GM18519 (cell line): ENCODE measurements at regions not wholly inside any gene's neighbourhood (a gene's known extent, or its start where the extent isn't known, plus 50 kb on each side); places are given as distances from the start of the nearest gene placed in this dataset.
"Not testable (repeated sequence)": the region's sequence is repeated elsewhere in the genome, so short reads cannot be mapped to it uniquely, and the experiment has no call there.

Experiments used
- ATAC-seq: cut with Tn5 transposase; IDR thresholded peaks from one replicate; pipeline ENCODE4 v1.9.1; 2021; ENCODE audit warnings: mild to moderate bottlenecking, moderate library complexity; ENCODE audit not compliant: unreplicated experiment, low FRiP score

DNA sequence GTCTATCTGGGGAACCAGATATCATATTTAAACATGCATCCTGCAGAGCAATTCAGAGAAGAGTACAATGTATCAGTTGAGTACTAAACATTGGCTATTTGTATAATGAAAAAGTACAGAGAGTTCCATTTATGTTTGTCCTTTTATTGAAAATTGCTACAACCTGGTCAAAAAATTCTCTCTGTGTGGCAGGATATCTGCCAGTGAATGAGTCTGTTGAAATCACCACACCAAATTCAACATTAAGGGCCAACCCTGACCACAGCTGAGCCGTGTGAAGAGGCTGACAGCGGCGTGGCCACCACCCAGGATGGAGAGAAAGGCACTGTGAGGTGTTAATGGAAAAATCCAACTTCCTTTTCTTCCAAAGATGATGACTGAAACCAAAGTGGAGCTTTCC lies 422.7 kb upstream of the PIK3R1 start:
- no peak for ATAC-seq

DNA sequence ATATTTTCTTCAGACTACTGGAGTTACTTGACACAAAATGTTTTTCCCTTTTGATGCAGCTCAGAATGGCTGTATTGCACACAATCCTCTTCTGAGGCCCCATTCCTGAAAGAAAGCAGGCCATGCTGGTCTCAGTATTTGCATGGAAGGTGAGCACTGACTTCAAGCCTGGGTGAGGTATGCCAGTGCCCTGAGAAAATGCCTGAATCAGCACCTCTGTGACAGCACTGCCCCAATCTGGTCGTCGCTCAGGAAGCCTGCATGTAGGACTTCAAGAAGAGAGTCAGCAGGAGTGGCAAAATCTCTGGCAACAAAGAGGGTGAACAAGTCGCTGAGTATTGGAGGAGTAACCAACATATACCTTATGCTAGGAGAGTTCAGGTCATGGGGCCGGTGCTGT lies 425.2 kb upstream of the PIK3R1 start:
- no peak for ATAC-seq

DNA sequence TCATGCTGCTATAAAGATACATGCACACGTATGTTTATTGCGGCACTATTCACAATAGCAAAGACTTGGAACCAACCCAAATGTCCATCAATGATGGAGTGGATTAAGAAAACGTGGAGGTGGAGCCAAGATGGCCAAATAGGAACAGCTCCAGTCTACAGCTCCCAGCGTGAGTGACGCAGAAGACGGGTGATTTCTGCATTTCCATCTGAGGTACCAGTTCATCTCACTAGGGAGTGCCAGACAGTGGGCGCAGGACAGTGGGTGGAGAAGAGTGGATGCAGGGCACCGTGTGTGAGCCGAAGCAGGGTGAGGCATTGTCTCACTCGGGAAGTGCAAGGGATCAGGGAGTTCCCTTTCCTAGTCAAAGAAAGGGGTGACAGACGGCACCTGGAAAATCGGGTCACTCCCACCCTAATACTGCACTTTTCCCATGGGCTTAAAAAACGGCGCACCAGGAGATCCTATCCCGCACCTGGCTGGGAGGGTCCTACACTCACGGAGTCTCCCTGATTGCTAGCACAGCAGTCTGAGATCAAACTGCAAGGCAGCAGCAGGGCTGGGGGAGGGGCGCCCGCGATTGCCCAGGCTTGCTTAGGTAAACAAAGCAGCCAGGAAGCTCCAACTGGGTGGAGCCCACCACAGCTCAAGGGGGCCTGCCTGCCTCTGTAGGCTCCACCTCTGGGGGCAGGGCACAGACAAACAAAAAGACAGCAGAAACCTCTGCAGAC lies 435.5 kb upstream of the PIK3R1 start:
- ATAC-seq: not testable (repeated sequence)

DNA sequence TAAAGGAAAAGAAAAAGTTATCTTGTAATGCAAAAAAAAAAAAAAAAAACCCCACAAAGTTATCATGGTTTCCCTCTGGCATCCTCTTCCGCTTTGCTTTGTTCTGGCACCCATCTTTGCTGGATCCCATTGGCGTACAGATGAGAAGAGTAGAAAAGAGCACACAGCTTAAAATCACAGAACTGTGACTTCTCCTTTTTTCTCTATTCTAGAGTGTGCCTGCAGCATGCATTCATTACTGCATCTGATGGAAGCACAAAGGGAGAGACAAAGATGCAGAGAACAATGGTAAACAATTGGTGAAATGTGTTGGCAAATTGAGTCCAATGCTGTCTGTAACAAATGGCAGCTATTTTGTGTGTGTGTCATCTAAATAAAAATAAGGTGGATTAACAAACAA lies 440.8 kb upstream of the PIK3R1 start:
- ATAC-seq: no peak

DNA sequence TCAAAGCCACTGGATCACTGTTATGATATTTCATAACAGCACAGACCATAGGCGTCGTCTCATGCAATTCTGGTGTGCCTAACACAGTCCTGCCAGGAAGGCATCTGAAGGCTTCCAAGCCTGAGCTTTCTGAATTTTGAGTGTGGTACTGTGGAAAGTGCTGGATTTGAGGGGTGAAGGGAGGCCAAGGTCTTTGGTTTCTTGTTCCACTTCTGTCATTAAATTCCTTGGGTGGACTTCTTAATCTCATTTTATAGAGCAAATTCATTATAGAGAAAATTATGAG lies 441.3 kb upstream of the PIK3R1 start:
- ATAC-seq: no peak

DNA sequence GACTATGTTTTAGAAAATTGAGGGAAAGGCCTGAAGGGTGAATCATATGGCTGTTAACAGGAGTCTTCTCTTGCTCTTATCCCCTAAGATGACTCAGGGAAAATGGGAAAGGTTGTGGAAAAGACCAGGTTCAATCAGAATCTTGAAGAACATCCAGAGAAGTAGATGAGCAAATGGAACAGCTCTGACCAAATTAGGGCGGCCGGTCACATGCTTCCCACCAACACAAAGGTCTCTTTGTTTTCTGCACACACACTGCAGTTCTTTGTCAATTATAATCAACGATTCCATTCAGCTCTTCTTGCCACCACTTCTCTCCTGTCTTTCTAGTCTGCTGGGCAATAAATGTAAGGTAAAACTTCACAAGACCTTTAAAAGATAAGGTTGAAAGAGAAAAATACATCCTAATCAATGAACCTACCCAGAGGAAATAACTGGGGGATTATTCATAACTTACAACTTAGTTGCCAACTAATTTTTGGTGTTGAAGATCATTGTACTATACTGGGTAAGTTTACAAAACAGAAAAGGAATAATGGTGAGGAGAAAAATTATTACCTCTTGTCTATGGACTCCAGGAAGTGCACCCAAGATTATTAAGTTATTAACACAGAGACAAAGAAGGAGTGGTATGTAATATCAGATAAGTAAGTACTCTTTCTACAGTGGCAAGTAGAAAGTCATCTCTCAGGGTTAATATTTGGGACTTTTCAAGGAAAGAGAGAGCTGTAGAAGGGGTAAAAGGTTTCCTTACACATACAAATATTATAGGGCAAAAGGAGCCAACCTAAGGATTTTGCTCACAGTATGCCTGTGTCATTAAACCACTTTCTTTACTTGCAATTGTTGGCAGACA lies 441.9 kb upstream of the PIK3R1 start:
- no peak for ATAC-seq

DNA sequence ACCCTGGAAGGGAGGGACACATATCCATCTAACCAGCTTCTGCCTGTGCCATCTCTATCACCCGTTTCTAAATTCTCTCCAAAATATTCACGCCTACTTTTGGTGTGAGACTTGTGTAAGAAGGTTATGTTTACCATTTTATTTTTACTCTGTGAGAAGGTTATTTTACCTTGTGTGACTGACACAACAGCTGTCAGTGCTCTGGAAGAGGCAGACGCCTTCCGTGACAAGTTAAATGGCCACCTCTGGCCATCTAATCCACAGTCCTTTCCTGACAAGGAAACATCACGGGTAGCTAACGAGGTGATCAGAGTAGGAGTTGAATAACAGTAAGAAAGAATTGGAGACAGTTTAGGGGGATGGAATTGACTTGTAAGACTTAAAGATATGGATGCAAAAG lies 443.8 kb upstream of the PIK3R1 start:
- ATAC-seq: no peak

DNA sequence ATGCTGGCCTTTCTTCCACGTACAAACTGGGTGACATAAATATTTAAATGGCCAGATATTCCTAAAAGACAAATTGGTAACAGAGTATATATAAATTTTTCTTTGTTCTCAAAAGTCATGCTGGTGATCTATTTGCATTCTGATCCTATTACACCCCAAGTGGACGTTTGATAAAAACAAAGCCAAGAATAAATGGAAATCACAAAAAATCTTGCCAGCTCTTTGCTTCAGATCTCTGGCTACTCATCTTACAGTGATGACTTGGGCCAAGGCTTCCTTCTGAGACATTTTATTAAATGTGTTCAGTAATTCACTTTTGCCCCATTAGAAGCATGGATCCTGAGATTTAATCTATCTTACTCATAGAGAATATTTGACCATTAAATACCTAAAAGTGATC lies 444.3 kb upstream of the PIK3R1 start:
- ATAC-seq: no peak

DNA sequence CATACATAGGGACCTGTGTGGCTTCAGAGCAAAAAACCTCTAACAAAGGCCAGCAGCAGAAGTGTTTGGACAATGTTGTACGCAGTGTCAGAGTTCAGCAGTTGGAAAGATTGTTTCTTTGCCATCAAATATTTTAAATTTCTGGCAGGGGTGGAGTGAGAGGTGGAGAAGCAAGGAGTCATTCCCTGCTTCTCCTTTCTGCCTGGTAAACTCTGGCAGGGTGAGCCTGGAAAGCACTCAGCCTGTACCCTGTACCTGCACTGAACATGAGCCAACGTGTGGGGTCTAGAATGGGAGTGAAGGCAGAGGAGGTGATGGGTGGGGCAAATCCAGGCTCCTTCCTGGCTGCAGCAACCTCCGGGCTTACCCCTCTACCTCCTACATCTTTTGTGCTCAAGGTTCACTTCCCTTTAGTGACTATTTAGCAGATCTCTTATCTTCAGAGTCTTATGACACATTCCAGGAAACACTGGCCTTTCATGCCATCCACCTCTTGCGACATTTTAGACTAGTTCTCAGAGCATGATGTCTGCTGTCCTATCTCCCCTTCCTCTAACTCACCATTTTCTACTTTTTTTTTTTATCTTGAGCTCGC lies 445.0 kb upstream of the PIK3R1 start:
- ATAC-seq: no peak

DNA sequence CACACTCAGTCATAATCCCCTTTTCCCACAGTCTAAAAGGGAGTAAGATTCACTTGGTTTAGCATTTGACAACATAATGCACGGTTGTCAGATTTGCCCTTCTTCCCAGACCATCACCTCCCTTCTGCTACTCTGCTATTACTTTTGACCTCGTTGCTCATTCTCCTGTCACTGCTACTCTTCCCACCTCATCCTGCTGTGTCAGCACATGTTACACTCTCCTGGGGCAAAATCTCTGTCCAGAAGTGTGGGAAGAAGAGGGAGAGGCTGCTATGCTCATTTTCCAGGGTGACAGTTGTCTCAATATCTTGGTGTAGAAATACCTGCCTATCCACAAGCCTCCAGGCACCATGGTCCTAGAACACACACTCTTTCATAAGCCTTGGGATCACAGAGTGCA lies 449.9 kb upstream of the PIK3R1 start:
- ATAC-seq: no peak

DNA sequence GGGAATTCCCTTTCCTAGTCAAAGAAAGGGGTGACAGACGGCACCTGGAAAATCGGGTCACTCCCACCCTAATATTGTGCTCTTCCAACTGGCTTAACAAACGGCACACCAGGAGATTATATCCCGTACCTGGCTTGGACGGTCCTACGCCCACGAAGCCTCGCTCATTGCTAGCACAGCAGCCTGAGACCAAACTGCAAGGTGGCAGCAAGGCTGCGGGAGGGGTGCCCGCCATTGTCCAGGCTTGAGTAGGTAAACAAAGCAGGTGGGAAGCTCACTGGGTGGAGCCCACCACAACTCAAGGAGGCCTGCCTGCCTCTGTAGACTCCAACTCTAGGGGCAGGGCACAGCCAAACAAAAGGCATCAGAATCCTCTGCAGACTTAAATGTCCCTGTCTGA lies 457.8 kb upstream of the PIK3R1 start:
- not testable (repeated sequence) for ATAC-seq

DNA sequence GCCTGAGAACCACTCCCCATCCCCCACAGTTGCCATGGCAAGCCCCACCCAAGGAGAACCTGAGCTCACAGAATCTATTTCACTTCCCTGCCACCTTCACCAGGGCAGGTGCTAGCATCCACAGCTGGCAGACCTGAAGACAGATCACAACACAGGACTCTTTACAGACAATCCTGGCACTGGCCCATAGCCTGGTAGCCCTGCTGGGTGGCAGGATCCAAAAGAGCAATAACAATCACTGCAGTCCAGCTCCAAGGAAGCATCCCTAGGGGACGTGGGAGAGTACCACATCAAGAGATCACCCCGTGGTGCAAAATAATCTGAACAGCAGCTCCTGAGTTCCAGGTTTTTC lies 463.2 kb upstream of the PIK3R1 start:
- no peak for ATAC-seq

DNA sequence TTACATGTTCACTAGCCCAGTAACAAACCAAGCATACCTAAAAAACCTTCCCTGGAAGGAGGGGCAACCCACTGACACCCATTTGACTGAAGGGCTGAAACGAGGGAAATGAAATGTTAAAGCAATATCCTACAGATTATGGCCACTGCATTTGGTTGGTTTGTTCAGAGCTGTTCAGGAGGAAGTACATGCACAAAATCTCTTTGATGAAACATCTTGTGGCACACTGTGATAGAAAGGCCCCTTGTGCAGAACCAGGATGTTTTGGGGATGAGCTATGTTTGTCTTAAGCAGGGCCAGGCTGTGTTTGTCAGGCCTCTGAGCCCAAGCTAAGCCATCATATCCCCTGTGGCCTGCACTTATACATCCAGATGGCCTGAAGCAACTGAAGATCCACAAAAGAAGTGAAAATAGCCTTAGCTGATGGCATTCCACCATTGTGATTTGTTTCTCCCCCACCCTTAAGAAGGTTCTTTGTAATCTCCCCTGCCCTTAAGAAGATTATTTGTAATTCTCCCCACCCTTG lies 467.3 kb upstream of the PIK3R1 start:
- ATAC-seq: no peak

DNA sequence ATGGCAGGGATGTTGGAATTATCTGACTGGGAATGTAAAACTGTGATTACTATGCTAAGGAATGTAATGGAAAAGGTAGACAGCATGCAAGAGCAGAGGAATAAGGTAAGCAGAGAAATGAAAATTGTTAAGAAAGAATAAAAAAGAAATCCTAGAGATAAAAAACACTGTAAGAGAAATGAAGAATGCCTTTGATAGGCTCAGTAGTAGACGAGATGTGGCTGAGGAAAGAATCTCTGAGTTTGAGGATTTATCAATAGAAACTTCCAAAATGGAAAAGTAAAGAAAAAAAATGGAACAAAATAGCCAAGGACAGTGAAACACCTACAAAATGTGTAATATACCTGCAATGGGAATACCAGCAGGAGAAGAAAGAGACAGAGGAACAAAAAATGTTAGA lies 468.5 kb upstream of the PIK3R1 start:
- ATAC-seq: no peak

DNA sequence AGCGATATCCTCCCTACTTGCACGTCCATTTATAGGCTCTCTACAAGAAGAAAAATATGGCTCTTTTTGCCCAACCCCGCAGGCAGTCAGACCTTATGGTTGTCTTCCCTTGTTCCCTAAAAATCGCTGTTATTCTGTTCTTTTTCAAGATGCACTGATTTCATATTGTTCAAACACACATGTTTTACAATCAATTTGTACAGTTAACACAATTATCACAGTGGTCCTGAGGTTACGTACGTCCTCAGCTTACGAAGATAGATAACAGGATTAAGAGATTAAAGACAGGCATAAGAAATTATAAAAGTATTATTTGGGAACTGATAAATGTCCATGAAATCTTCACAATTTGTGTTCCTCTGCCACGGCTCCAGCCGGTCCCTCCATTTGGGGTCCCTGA lies 468.9 kb upstream of the PIK3R1 start:
- ATAC-seq: not testable (repeated sequence)

DNA sequence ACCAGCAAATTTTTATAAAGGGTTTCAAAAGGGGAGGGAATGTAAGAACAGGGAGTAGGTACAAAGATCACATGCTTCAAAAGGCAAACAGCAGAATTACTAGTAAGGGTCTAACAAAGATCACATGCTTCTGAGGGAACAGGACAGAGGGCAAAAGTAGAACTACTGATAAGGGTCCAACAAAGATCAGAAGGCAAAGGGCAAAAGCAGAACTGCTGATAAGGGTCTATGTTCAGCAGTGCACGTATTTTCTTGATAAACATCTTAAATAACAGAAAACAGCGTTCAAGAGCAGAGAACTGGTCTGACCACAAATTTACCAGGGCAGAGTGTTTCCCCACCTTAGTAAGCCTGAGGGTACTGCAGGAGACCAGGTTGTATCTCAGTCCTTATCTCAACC lies 469.5 kb upstream of the PIK3R1 start:
- ATAC-seq: no peak

DNA sequence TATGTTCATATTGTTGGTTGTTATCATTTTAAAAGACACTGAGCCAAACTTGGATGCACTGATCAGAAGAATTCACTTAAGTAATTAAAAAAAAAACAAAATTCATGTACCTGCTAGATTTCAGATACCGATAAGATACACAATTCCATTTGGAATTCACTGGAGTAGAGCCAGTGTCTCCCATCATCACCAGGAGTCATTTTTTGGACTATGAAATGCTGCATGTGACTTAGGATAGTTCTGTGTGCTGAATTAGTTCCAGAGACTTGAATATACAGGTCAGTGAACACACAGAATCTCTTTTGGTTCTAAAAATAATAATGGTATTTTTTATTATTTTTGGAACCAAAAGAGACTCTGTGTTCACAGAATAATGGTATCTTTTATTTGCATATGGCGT lies 482.6 kb upstream of the PIK3R1 start:
- ATAC-seq: no peak

DNA sequence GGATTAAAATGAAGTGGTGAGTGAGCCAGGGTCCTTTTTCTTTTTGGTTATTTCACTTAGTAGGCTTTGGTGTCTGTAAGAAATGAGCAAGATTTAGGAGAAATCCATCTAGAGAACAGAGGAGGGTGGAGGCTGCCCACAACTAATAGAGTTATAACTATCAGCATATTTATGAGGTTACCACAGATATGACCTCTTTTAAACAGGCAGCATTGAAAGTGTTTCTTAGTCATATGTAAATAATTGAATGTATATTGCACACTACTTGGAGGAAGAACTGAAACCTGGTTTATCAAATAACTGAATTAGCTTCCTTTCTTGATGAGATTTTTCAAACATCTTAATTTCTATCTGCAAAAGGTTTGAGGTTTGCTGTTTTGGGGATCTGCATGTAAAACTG lies 483.1 kb upstream of the PIK3R1 start:
- ATAC-seq: no peak

DNA sequence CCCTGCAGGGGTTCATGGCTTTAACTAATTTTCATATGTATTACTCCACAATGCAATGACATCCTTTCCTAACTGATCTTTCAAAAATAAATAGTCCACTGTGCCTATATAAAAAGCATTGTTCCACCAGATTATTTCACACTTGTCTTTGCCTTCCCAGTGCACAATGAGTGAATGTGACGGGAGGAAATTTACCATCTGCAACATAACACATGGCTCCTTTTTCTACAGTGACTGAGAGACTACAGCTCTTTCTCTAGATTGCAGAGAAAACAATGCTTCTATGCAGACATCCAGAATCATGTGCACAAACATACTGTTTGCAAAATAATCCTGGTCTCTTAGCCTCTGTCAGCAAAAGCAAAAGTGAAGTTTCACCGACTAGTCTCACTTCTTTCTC lies 483.7 kb upstream of the PIK3R1 start:
- ATAC-seq: no peak

DNA sequence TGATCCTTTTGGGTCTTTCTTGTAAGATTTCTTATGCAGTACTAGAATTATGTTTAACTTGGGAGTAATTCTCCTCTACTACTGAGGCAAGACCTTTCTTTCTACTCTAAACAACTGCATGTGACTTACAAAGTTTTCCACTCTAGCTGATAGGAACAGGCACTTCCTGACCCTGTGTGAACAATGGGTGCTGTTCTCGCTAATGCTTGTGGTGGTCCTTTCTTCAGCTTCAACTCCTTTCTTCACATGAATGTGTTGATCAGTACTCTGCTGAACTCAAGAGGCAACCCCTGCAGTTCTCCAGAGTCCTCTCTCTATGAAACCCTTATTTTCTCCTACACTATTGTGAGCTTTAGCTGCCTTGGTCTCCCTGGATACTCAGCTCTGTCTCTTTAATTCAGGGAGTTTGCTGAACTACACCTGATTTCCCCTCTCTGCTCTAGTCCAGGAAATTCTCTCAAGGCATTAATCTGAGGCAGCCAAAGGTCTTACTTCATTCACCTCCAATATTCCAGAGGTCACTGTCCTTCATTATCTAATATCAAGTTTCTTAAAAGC lies 484.6 kb upstream of the PIK3R1 start:
- no peak for ATAC-seq

DNA sequence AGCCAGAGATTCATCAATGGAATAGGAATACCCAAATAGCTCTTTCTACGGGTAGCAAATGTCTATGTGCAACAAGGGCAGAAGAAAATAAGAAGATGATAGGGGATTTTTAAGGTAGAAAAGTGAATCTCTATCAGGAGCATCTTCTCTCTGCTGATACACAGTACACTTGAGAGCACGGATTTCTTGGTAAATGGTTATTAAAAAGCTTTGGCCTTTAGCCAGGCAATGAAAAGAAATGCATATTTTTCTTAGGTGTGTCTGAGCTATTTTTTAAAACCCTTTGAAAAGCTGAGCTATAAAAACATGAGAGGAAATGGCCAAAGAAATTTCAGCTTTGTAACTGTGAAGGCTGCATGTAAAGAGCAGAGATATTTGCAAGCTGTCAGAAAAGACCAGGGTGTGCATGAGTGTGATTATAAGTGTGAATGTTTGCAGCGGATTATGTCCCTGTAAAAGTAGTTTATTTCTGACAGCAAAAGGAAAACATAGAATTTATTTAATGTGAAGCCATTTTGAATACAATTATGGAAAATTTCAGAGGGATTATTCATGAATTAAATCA lies 487.1 kb upstream of the PIK3R1 start:
- ATAC-seq: no peak
